Fibroblast of villous mesenchyme (primary cell): ENCODE measurements at regions not wholly inside any gene's neighbourhood (a gene's known extent, or its start where the extent isn't known, plus 50 kb on each side); places are given as distances from the start of the nearest gene placed in this dataset.
"Not testable (repeated sequence)": the region's sequence is repeated elsewhere in the genome, so short reads cannot be mapped to it uniquely, and the experiment has no call there.

Experiments
- DNase-seq: peaks from one replicate; pipeline ENCODE4 v3.0.0-alpha.2; 2010; ENCODE audit warnings: low read depth
- H3K4me3 ChIP-seq: 2 replicates; pipeline ENCODE4 v1.5.1; 2011; ENCODE audit warnings: low read depth, mild to moderate bottlenecking, low read length
- CTCF ChIP-seq: IDR thresholded peaks from 2 replicates; pipeline ENCODE4 v1.5.1; 2012; ENCODE audit warnings: low read depth, mild to moderate bottlenecking, low read length; ENCODE audit not compliant: insufficient read depth

- DNase-seq = no peak
- H3K4me3 ChIP-seq = no peak overlapping the region
- no peak for TF ChIP-seq CTCF
Measured at GRCh38 chr6:140794544-140794943, 1338.2 kb upstream of the GJE1 start.

DNA sequence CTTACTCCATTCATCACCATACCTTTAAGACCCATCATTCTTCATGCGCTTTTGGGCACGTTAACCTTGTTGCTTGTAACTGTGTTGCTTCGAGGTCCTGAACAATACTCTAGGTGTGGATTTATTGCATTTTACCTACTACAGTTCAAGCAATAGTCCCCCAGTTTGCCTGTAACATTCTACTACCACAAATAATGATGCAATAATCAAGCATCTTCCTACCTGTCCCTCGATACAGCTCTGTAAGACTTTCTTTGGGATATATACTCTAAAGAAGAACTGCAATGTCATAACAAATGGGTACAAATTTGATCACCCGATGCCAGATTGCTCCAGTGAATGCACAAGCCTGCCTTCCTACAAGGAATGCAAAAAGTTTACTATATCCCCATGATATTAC is 1342.6 kb upstream of the GJE1 start:
- no peak for TF ChIP-seq CTCF
- no peak overlapping the region for H3K4me3 ChIP-seq
- no peak for DNase-seq

GRCh38 chr6:140789466-140789865 is 1343.3 kb upstream of the GJE1 start:
- DNase-seq = no peak
- TF ChIP-seq CTCF = no peak

GRCh38 chr6:140785926-140786325 is 1346.8 kb upstream of the GJE1 start:
- H3K4me3 ChIP-seq = no peak overlapping the region
- no peak for DNase-seq
- no peak for TF ChIP-seq CTCF

More at GRCh38 chr6:140789466-140789865, 1343.3 kb upstream of the GJE1 start:
- H3K4me3 ChIP-seq = no peak overlapping the region

DNA sequence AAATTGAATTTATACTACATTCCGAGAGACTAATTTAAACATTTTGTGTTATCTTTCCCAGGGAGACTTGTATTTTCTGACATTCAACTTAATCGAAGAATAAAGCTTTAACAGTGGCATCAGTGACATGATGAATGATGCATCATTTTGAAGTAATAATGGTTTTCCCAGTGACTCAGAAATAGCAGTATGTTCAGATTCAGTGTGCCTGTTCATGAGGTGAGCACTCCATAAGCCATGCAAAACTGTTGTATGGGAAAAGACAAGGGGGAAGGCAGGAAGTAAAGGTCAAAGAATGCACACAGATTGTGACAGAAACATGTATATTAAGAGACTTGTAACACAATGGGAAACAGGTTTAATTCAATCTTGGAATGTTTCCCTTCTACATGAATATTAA is 1348.2 kb upstream of the GJE1 start:
- H3K4me3 ChIP-seq = no peak overlapping the region
- DNase-seq = peak; percentile 20
- TF ChIP-seq CTCF = no peak

GRCh38 chr6:140783504-140783903 is 1349.2 kb upstream of the GJE1 start:
- not testable (repeated sequence) for H3K4me3 ChIP-seq
- peak; percentile 37 for DNase-seq

- no peak for TF ChIP-seq CTCF
- H3K4me3 ChIP-seq = no peak overlapping the region
- DNase-seq = no peak
Measured at GRCh38 chr6:140782941-140783340, 1349.8 kb upstream of the GJE1 start.
